ENCODE measurements at regions not wholly inside any gene's neighbourhood (a gene's known extent, or its start where the extent isn't known, plus 50 kb on each side); places are given as distances from the start of the nearest gene placed in this dataset.

DNA sequence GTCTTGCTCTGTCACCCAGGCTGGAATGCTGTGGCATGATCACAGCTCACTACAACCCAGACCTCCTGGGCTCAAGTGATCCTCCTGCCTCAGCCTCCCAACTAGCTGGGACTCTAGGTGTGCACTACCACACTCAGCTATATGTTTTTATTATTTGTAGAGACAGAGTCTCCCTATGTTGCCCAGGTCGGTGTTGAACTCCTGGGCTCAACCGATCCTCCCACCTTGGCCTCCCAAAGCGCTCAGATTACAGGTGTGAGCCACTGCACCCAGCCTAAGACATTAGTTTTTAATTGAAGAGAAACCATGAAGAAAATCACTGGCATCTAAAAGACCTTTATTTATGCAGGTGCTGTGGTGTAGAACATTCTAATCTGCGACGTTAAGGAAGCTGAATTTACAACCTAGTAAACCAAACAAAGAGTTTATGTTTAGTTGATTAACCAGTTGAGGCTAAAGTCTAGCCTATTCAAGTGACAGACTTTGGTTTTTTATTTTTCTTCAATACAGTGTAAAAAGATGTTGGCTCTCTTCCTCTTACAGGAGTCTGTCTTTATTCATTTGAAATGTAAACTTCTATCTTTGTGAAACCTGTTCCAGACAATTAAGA lies 52.5 kb upstream of the NBL1 start:
- H4K20me1 ChIP-seq (ENCODE audit: control insufficient read depth, insufficient read depth, low read depth, low read length): no peaks in the 10 kb centered on the region

DNA sequence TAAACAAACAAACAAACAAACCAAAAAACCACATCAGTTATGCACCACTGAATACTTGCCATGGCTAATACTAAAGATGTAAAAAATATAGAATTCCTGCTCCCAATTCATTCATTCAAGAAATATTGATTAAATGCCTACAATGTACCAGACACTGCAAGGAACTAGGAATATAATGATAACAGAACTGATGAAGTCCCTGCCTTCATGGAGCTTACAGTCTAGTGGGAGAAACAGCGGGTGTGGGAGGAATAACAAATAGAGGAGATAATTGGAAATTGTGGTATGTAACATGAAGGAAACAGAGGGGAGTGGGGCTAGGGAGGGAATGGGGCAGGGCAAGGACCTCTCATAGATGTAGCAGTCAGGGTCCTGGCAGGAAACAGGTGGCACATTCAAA lies 58.6 kb upstream of the NBL1 start:
- H3K27ac ChIP-seq (ENCODE audit: low read depth, low read length): no peak overlapping the region
- no peaks in the 10 kb centered on the region for H3K9me3 ChIP-seq (ENCODE audit: control insufficient read depth, insufficient read depth, low read length)

More for the DNA sequence above, 52.5 kb upstream of the NBL1 start:
- Histone ChIP-seq H3K9me3 (ENCODE audit: control insufficient read depth, insufficient read depth, low read length) (no peaks in the 10 kb centered on the region), H3K4me1 (ENCODE audit: control insufficient read depth, low read length) (peaks cover 9% of the 10 kb centered on the region), H3K79me2 (ENCODE audit: control insufficient read depth, low read length) (no peaks in the 10 kb centered on the region), H3K9me2 (replicated peaks; ENCODE audit: control insufficient read depth, low read length) (no peaks in the 10 kb centered on the region), H3K27me3 (ENCODE audit: control insufficient read depth, low read length) (peaks cover 15% of the 10 kb centered on the region), H3K27ac (ENCODE audit: low read depth, low read length) (no peak overlapping the region), H3K4me3 (ENCODE audit: low read length) (no peak overlapping the region), H3F3A (ENCODE audit: control insufficient read depth, insufficient read depth) (no peaks in the 10 kb centered on the region), H3K36me3 (ENCODE audit: control insufficient read depth, low read length) (no peaks in the 10 kb centered on the region), H3K4me2 (ENCODE audit: low read length) (no peak overlapping the region)
- TF ChIP-seq EZH2phosphoT487 (IDR thresholded peaks at IDR 0.05; ENCODE audit: borderline replicate concordance, low read length): no peak

DNA sequence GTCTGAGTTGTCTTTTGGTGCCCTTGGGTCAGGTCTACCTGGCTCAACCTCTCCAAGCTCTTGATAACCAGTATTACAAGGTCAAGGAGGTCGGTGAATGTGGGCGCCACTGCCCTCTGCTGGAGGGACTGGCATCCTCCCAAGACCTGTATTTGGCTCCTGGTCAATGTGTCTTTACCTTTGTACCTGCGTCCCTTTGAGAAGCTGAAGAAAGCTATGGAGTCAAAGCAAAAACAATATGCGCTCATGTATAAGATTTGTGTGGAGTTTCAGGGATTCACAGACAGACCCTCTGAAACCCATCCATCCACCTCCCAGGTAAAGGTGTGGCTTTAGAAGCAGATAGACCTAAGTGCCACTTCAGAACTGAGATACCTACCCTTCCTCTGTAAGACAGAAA lies 61.8 kb upstream of the NBL1 start:
- no peaks in the 10 kb centered on the region for H3K36me3 ChIP-seq (ENCODE audit: control insufficient read depth, low read length)
- peaks cover 10% of the 10 kb centered on the region for H3K27me3 ChIP-seq (ENCODE audit: control insufficient read depth, low read length)
- no peak overlapping the region for H3K27ac ChIP-seq (ENCODE audit: low read depth, low read length)
- H3K9me3 ChIP-seq (ENCODE audit: control insufficient read depth, insufficient read depth, low read length): no peaks in the 10 kb centered on the region
- H3K9me2 ChIP-seq (replicated peaks; ENCODE audit: control insufficient read depth, low read length): no peaks in the 10 kb centered on the region
- TF ChIP-seq, protein P1, sequence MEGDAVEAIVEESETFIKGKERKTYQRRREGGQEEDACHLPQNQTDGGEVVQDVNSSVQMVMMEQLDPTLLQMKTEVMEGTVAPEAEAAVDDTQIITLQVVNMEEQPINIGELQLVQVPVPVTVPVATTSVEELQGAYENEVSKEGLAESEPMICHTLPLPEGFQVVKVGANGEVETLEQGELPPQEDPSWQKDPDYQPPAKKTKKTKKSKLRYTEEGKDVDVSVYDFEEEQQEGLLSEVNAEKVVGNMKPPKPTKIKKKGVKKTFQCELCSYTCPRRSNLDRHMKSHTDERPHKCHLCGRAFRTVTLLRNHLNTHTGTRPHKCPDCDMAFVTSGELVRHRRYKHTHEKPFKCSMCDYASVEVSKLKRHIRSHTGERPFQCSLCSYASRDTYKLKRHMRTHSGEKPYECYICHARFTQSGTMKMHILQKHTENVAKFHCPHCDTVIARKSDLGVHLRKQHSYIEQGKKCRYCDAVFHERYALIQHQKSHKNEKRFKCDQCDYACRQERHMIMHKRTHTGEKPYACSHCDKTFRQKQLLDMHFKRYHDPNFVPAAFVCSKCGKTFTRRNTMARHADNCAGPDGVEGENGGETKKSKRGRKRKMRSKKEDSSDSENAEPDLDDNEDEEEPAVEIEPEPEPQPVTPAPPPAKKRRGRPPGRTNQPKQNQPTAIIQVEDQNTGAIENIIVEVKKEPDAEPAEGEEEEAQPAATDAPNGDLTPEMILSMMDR (IDR thresholded peaks at IDR 0.05; ENCODE audit: low read depth, low read length, poor library complexity, severe bottlenecking): peak; percentile 95
- no peak for TF ChIP-seq EZH2phosphoT487 (IDR thresholded peaks at IDR 0.05; ENCODE audit: borderline replicate concordance, low read length)
- H3K4me2 ChIP-seq (ENCODE audit: low read length): no peak overlapping the region
- H3K79me2 ChIP-seq (ENCODE audit: control insufficient read depth, low read length): no peaks in the 10 kb centered on the region
- no peak overlapping the region for H3K4me3 ChIP-seq (ENCODE audit: low read length)
- no peaks in the 10 kb centered on the region for H4K20me1 ChIP-seq (ENCODE audit: control insufficient read depth, insufficient read depth, low read depth, low read length)
- 0 out of 2 replicates have a peak, but pooled peaks cover 2% of the 10 kb centered on the region for H3K4me1 ChIP-seq (ENCODE audit: control insufficient read depth, low read length)
- H3F3A ChIP-seq (ENCODE audit: control insufficient read depth, insufficient read depth): no peaks in the 10 kb centered on the region

More for the DNA sequence above, 58.6 kb upstream of the NBL1 start:
- H3K36me3 ChIP-seq (ENCODE audit: control insufficient read depth, low read length): no peaks in the 10 kb centered on the region
- no peaks in the 10 kb centered on the region for H3K9me2 ChIP-seq (replicated peaks; ENCODE audit: control insufficient read depth, low read length)
- H3F3A ChIP-seq (ENCODE audit: control insufficient read depth, insufficient read depth): no peaks in the 10 kb centered on the region
- H3K79me2 ChIP-seq (ENCODE audit: control insufficient read depth, low read length): no peaks in the 10 kb centered on the region
- H4K20me1 ChIP-seq (ENCODE audit: control insufficient read depth, insufficient read depth, low read depth, low read length): no peaks in the 10 kb centered on the region
- peaks cover 17% of the 10 kb centered on the region for H3K27me3 ChIP-seq (ENCODE audit: control insufficient read depth, low read length)
- 0 out of 2 replicates have a peak, but pooled peaks cover 2% of the 10 kb centered on the region for H3K4me1 ChIP-seq (ENCODE audit: control insufficient read depth, low read length)
- TF ChIP-seq, protein P1 (IDR thresholded peaks at IDR 0.05; ENCODE audit: low read depth, low read length, poor library complexity, severe bottlenecking): no peak
- TF ChIP-seq EZH2phosphoT487 (IDR thresholded peaks at IDR 0.05; ENCODE audit: borderline replicate concordance, low read length): no peak
- no peak overlapping the region for H3K4me3 ChIP-seq (ENCODE audit: low read length)
- H3K4me2 ChIP-seq (ENCODE audit: low read length): no peak overlapping the region

DNA sequence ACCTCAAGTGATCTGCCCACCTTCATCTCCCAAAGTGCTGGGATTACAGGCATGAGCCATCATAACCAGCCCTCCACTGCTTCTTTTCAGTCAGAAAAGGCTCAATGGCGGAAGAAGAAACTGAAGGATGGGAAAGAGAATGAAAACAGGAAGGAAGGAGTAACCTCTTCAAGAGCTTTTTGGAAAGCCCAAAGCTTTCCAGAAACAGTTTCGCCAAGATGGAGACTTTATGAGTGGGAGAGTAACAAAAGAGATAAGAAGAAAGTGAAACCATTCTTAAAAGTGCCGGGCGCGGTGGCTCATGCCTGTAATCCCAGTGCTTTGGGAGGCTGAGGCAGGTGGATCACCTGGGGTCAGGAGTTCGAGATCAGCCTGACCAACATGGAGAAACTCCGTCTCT lies 62.7 kb upstream of the NBL1 start:
- H3K79me2 ChIP-seq (ENCODE audit: control insufficient read depth, low read length): no peaks in the 10 kb centered on the region
- TF ChIP-seq, protein P1 (IDR thresholded peaks at IDR 0.05; ENCODE audit: low read depth, low read length, poor library complexity, severe bottlenecking): no peak
- TF ChIP-seq EZH2phosphoT487 (IDR thresholded peaks at IDR 0.05; ENCODE audit: borderline replicate concordance, low read length): no peak
- H3K9me2 ChIP-seq (replicated peaks; ENCODE audit: control insufficient read depth, low read length): no peaks in the 10 kb centered on the region
- peaks cover 10% of the 10 kb centered on the region for H3K27me3 ChIP-seq (ENCODE audit: control insufficient read depth, low read length)
- H3K27ac ChIP-seq (ENCODE audit: low read depth, low read length): no peak overlapping the region
- H3K9me3 ChIP-seq (ENCODE audit: control insufficient read depth, insufficient read depth, low read length): no peaks in the 10 kb centered on the region
- no peak overlapping the region for H3K4me2 ChIP-seq (ENCODE audit: low read length)
- H3K36me3 ChIP-seq (ENCODE audit: control insufficient read depth, low read length): no peaks in the 10 kb centered on the region
- 0 out of 2 replicates have a peak, but pooled peaks cover 2% of the 10 kb centered on the region for H3K4me1 ChIP-seq (ENCODE audit: control insufficient read depth, low read length)
- no peak overlapping the region for H3K4me3 ChIP-seq (ENCODE audit: low read length)
- H4K20me1 ChIP-seq (ENCODE audit: control insufficient read depth, insufficient read depth, low read depth, low read length): no peaks in the 10 kb centered on the region
- H3F3A ChIP-seq (ENCODE audit: control insufficient read depth, insufficient read depth): no peaks in the 10 kb centered on the region
